ENCODE measurements at regions not wholly inside any gene's neighbourhood (a gene's known extent, or its start where the extent isn't known, plus 50 kb on each side); places are given as distances from the start of the nearest gene placed in this dataset.

DNA sequence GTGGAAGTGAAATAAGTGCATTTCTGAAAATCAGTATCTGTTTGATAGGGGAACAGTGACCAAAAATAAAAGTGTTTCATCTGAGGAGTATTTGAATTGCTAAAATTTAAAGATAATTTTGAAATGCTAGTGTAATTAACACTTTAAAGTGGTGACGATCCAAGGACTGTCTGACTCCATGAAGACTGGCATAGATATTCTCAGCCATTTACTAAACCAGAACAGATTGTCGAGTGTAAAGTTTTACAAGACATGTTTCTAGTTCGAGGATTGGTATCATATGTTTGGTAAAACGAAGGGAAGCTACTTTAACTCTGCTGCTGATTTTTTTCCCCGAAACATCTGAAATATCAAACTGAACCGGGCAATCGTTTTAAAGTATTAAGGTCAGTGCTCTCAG lies 417.9 kb downstream of the EPHA4 start:
- TF ChIP-seq, protein P1, sequence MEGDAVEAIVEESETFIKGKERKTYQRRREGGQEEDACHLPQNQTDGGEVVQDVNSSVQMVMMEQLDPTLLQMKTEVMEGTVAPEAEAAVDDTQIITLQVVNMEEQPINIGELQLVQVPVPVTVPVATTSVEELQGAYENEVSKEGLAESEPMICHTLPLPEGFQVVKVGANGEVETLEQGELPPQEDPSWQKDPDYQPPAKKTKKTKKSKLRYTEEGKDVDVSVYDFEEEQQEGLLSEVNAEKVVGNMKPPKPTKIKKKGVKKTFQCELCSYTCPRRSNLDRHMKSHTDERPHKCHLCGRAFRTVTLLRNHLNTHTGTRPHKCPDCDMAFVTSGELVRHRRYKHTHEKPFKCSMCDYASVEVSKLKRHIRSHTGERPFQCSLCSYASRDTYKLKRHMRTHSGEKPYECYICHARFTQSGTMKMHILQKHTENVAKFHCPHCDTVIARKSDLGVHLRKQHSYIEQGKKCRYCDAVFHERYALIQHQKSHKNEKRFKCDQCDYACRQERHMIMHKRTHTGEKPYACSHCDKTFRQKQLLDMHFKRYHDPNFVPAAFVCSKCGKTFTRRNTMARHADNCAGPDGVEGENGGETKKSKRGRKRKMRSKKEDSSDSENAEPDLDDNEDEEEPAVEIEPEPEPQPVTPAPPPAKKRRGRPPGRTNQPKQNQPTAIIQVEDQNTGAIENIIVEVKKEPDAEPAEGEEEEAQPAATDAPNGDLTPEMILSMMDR (IDR thresholded peaks at IDR 0.05): no peak
- TF ChIP-seq POLR2A (IDR thresholded peaks at IDR 0.05): no peak
- TF ChIP-seq EP300 (IDR thresholded peaks at IDR 0.05): no peak
- no peak for TF ChIP-seq POLR2AphosphoS5 (IDR thresholded peaks at IDR 0.05)
